H1 (cell line): ENCODE measurements at regions not wholly inside any gene's neighbourhood (a gene's known extent, or its start where the extent isn't known, plus 50 kb on each side); places are given as distances from the start of the nearest gene placed in this dataset.

Experiments
- CTCF ChIA-PET: fragments of 300-600 bp; sonication (Branson Sonifier 250); formaldehyde crosslinking; loops from one replicate; lab custom pipeline; 2021; ENCODE audit not compliant: partially characterized antibody; lab: Charles Lee
- POLR2A ChIA-PET: fragments of 300-600 bp; sonication (Branson Sonifier 250); formaldehyde crosslinking; loops from one replicate; lab custom pipeline; 2021; ENCODE audit warnings: inconsistent platforms; ENCODE audit not compliant: partially characterized antibody; lab: Charles Lee
- DNase-seq, 2 experiments: peaks; one replicate each; pipeline versions ENCODE4 v3.0.0 to v3.0.0-alpha.2; 2010 to 2022; ENCODE audit warnings: low spot score in 2 of 2, low read depth in 1 of 2, mixed read lengths in 1 of 2
- FAIRE-seq: peaks from 2 replicates; lab custom pipeline; 2011; peaks lifted over from hg19 to GRCh38; lab: Jason Lieb, UNC
- H2AFZ ChIP-seq: 2 replicates; pipeline ENCODE4 v1.8.1; 2012; ENCODE audit warnings: low read length, inconsistent platforms
- H2AK5ac ChIP-seq: 2 replicates; pipeline ENCODE4 v1.6.1; 2013; ENCODE audit warnings: low read depth, low read length
- H2BK120ac ChIP-seq: replicated peaks from 2 replicates; pipeline ENCODE3; 2013; ENCODE audit warnings: low read depth, low read length, inconsistent platforms
- H2BK12ac ChIP-seq: 2 replicates; pipeline ENCODE4 v1.6.1; 2013; ENCODE audit warnings: low read depth, low read length
- H2BK15ac ChIP-seq: 2 replicates; pipeline ENCODE4 v1.6.1; 2013; ENCODE audit warnings: low read length
- H2BK20ac ChIP-seq: 2 replicates; pipeline ENCODE4 v1.6.1; 2013; ENCODE audit warnings: low read length
- H2BK5ac ChIP-seq: 2 replicates; pipeline ENCODE4 v1.6.1; 2013; ENCODE audit warnings: low read depth, low read length
- H3K14ac ChIP-seq: 2 replicates; pipeline ENCODE4 v1.6.1; 2013; ENCODE audit warnings: inconsistent platforms; ENCODE audit not compliant: insufficient read length
- H3K18ac ChIP-seq: 2 replicates; pipeline ENCODE4 v1.6.1; 2013; ENCODE audit warnings: low read length; ENCODE audit errors: extremely low read depth
- H3K23ac ChIP-seq: 2 replicates; pipeline ENCODE4 v1.6.1; 2013; ENCODE audit warnings: inconsistent platforms; ENCODE audit not compliant: insufficient read length
- H3K23me2 ChIP-seq: 2 replicates; pipeline ENCODE4 v1.6.1; 2013; ENCODE audit warnings: low read depth, low read length
- H3K27ac ChIP-seq: 2 replicates; pipeline ENCODE4 v1.6.1; 2011; ENCODE audit warnings: low read depth, low read length, inconsistent platforms
- H3K27me3 ChIP-seq, 4 experiments: replicated peaks in 1 of 4; 1 replicate in 1 of 4; 2 replicates in 3 of 4; pipeline versions ENCODE4 v1.6.1 to v1.8.1; 2011 to 2013; ENCODE audit warnings: low read length in 3 of 4, mild to moderate bottlenecking in 3 of 4, inconsistent platforms in 2 of 4, mixed read lengths in 2 of 4, moderate library complexity in 1 of 4; ENCODE audit not compliant: control insufficient read depth in 3 of 4, insufficient read depth in 3 of 4; ENCODE audit errors: extremely low read depth in 1 of 4
- H3K36me3 ChIP-seq, 4 experiments: 2 replicates each; pipeline versions ENCODE4 v1.6.1 to v1.8.1; 2011 to 2013; ENCODE audit warnings: mild to moderate bottlenecking in 4 of 4, low read length in 3 of 4, moderate library complexity in 2 of 4, control low read depth in 1 of 4, inconsistent platforms in 1 of 4; ENCODE audit not compliant: insufficient read depth in 4 of 4, control insufficient read depth in 2 of 4
- H3K4ac ChIP-seq: replicated peaks from 2 replicates; pipeline ENCODE3; 2013; ENCODE audit warnings: low read length, low read depth, mixed read lengths, inconsistent platforms; ENCODE audit not compliant: insufficient read length
- H3K4me1 ChIP-seq, 4 experiments: replicated peaks in 1 of 4; 1 replicate in 1 of 4; 2 replicates in 3 of 4; pipeline versions ENCODE4 v1.6.1 to v1.8.1; 2011 to 2013; ENCODE audit warnings: low read length in 3 of 4, inconsistent platforms in 2 of 4, mixed read lengths in 1 of 4; ENCODE audit not compliant: insufficient read depth in 4 of 4, control insufficient read depth in 3 of 4
- H3K4me2 ChIP-seq, 2 experiments: 2 replicates each; pipeline versions ENCODE4 v1.6.1 to v1.8.1; 2011 to 2013; ENCODE audit warnings: low read depth in 2 of 2, low read length in 2 of 2, control low read depth in 1 of 2, inconsistent platforms in 1 of 2, mild to moderate bottlenecking in 1 of 2; ENCODE audit not compliant: insufficient read depth in 1 of 2
- H3K4me3 ChIP-seq, 4 experiments: fragments of 200-600, 300-600 bp in 1 of 4; sonication (generic), shearing (Covaris generic), sonication (Bioruptor Twin) in 1 of 4; 2 replicates each; pipeline versions ENCODE4 v1.5.1 to v1.8.1; 2011 to 2016; ENCODE audit warnings: low read length in 4 of 4, low read depth in 3 of 4, control low read depth in 2 of 4, inconsistent platforms in 2 of 4, mild to moderate bottlenecking in 2 of 4, mixed read lengths in 1 of 4, moderate library complexity in 1 of 4; ENCODE audit not compliant: insufficient read depth in 2 of 4; ENCODE audit errors: extremely low read depth in 1 of 4
- H3K56ac ChIP-seq: replicated peaks from 2 replicates; pipeline ENCODE3; 2013; ENCODE audit warnings: low read depth, mild to moderate bottlenecking, mixed read lengths, low read length, inconsistent platforms; ENCODE audit not compliant: insufficient read length
- H3K79me1 ChIP-seq: 2 replicates; pipeline ENCODE4 v1.6.1; 2013; ENCODE audit warnings: low read depth, low read length, control low read depth
- H3K79me2 ChIP-seq, 2 experiments: 2 replicates each; pipeline versions ENCODE4 v1.6.1 to v1.8.1; 2012 to 2013; ENCODE audit warnings: low read length in 2 of 2, mild to moderate bottlenecking in 2 of 2, inconsistent platforms in 1 of 2; ENCODE audit not compliant: insufficient read depth in 2 of 2, control insufficient read depth in 1 of 2
- H3K9ac ChIP-seq, 4 experiments: replicated peaks in 1 of 4; 1 replicate in 1 of 4; 2 replicates in 3 of 4; pipeline versions ENCODE4 v1.6.1 to v1.8.1; 2011 to 2013; ENCODE audit warnings: low read depth in 3 of 4, low read length in 3 of 4, control low read depth in 2 of 4, mild to moderate bottlenecking in 2 of 4, moderate library complexity in 2 of 4, inconsistent platforms in 1 of 4; ENCODE audit errors: extremely low read depth in 1 of 4
- H3K9me3 ChIP-seq, 2 experiments: 2 replicates each; pipeline versions ENCODE4 v1.6.1 to v1.8.1; 2012 to 2013; ENCODE audit warnings: mild to moderate bottlenecking in 2 of 2, moderate library complexity in 2 of 2, control low read depth in 1 of 2, inconsistent platforms in 1 of 2, low read depth in 1 of 2, low read length in 1 of 2, mixed read lengths in 1 of 2; ENCODE audit not compliant: insufficient read depth in 2 of 2
- H4K20me1 ChIP-seq, 2 experiments: replicated peaks in 1 of 2; 2 replicates each; pipeline versions ENCODE3 to v1.8.1; 2011 to 2013; ENCODE audit warnings: inconsistent platforms in 2 of 2, low read length in 2 of 2, mild to moderate bottlenecking in 1 of 2; ENCODE audit not compliant: insufficient read depth in 2 of 2, control insufficient read depth in 1 of 2
- H4K5ac ChIP-seq: 2 replicates; pipeline ENCODE4 v1.6.1; 2013; ENCODE audit warnings: low read length, low read depth, mixed read lengths, inconsistent platforms; ENCODE audit not compliant: insufficient read length
- H4K8ac ChIP-seq: 2 replicates; pipeline ENCODE4 v1.8.0; 2013; ENCODE audit warnings: mild to moderate bottlenecking, moderate library complexity, low read length, inconsistent platforms; ENCODE audit not compliant: insufficient read depth; ENCODE audit errors: extremely low read depth
- H4K91ac ChIP-seq: replicated peaks from 2 replicates; pipeline ENCODE3; 2013; ENCODE audit warnings: low read length, mixed read lengths, inconsistent platforms; ENCODE audit not compliant: insufficient read length
- BCL11A ChIP-seq, 2 experiments: IDR thresholded peaks; one replicate each; pipeline ENCODE4 v1.6.1; 2011; ENCODE audit warnings: low read depth in 2 of 2, low read length in 2 of 2, mild to moderate bottlenecking in 2 of 2
- EZH2 ChIP-seq: fragments of 200-600 bp; sonication (generic); IDR thresholded peaks from 2 replicates; pipeline ENCODE4 v1.7.1; 2012; ENCODE audit warnings: low read depth, mild to moderate bottlenecking, moderate library complexity, low read length, inconsistent platforms; ENCODE audit not compliant: severe bottlenecking
- FOSL1 ChIP-seq: IDR thresholded peaks from 2 replicates; pipeline ENCODE4 v1.6.1; 2011; ENCODE audit warnings: mild to moderate bottlenecking, low read depth, low read length, moderate library complexity; ENCODE audit not compliant: insufficient read depth
- GABPA ChIP-seq: IDR thresholded peaks from 2 replicates; pipeline ENCODE4 v1.6.1; 2011; ENCODE audit warnings: mild to moderate bottlenecking, low read length, moderate library complexity, borderline replicate concordance; ENCODE audit not compliant: insufficient read depth
- NANOG ChIP-seq: IDR thresholded peaks from 2 replicates; pipeline ENCODE4 v1.6.1; 2011; ENCODE audit warnings: low read length, low read depth, mild to moderate bottlenecking, inconsistent platforms; ENCODE audit not compliant: insufficient read depth, poor library complexity, severe bottlenecking
- RAD21 ChIP-seq, 2 experiments: IDR thresholded peaks in 1 of 2; conservative IDR thresholded peaks in 1 of 2; 2 replicates each; pipeline ENCODE4 v1.6.1; 2011; ENCODE audit warnings: low read depth in 2 of 2, low read length in 2 of 2, improper control_type of control experiment in 1 of 2, inconsistent platforms in 1 of 2, mild to moderate bottlenecking in 1 of 2, moderate library complexity in 1 of 2
- TAF1 ChIP-seq: IDR thresholded peaks from 2 replicates; pipeline ENCODE4 v1.6.1; 2011; ENCODE audit warnings: mild to moderate bottlenecking, low read depth, low read length
- TAF7 ChIP-seq: optimal IDR thresholded peaks from 2 replicates; pipeline ENCODE3; 2011; ENCODE audit warnings: low read depth, mild to moderate bottlenecking, inconsistent platforms, low read length, moderate library complexity, borderline replicate concordance
- WGBS, 2 experiments: shearing (Covaris generic) in 1 of 2; methylation state at CpG; one replicate each; pipeline versions ENCODE4 v1.1.6 to v1.1.7; 2013 to 2015; ENCODE audit warnings: low lambda C conversion rate in 2 of 2, mixed read lengths in 2 of 2, inconsistent platforms in 1 of 2, low coverage in 1 of 2, missing lambda C conversion rate in 1 of 2; ENCODE audit not compliant: insufficient replicate concordance in 2 of 2, insufficient coverage in 1 of 2, insufficient read length in 1 of 2; ENCODE audit errors: extremely low coverage in 1 of 2, missing lambda C conversion rate in 1 of 2; 5-methylcytosine and 5-hydroxymethylcytosine counted together
- TF ChIP-seq, protein P1 (sequence below): IDR thresholded peaks from 2 replicates; pipeline ENCODE4 v1.6.1; 2012; ENCODE audit warnings: inconsistent platforms

DNA sequence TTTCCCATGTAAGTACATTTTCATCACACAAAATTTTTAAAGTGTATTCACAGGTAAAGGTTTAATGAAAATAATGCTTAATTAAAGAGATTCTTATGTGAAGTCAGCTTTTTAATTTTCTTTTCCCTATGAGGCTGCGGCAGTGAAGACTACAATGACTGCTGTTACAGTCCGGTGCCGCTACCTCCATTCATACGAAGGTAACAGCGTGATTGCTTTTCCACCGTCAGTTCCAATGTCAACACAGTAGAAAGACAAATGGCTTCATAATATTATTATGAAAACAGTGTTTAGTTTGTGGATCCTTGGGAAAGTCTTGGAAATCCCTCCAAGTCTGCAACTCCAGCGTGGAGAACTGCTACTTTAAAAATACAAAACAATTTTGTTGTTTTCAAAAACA is 254.9 kb upstream of the NRIP1 start:
- H2BK120ac ChIP-seq, result no peak overlapping the region
- no peak overlapping the region for H3K4me3 ChIP-seq
- 94% methylated on average over 7 of the region's 7 CpGs; no CpG with 5 or more reads in 1 of the 2 experiments for whole genome bisulfite sequencing, 2 experiments
- no peak overlapping the region for H3K56ac ChIP-seq
- no peak overlapping the region for H2BK5ac ChIP-seq
- no peak for DNase-seq
- H2BK12ac ChIP-seq, result no peak overlapping the region
- H4K20me1 ChIP-seq, result no peaks in the 10 kb centered on the region
- H3K36me3 ChIP-seq, result no peaks in the 10 kb centered on the region
- H3K23ac ChIP-seq, result no peak overlapping the region
- no peak overlapping the region for H3K27ac ChIP-seq
- H4K91ac ChIP-seq, result no peak overlapping the region
- H2AFZ ChIP-seq, result no peak overlapping the region
- ChIA-PET POLR2A (no interaction called here), CTCF (interaction anchor here (0.7 kb wide), 1 partner anchor 47 kb away, joined by 4 read pairs; no protein-coding TSS in a partner anchor)
- H3K27me3 ChIP-seq, result no peaks in the 10 kb centered on the region
- H3K14ac ChIP-seq, result no peak overlapping the region
- H2BK15ac ChIP-seq, result no peak overlapping the region
- H3K4me2 ChIP-seq, result no peak overlapping the region
- no peak overlapping the region for H2AK5ac ChIP-seq
- H4K5ac ChIP-seq, result no peak overlapping the region
- no peak overlapping the region for H2BK20ac ChIP-seq
- no peak overlapping the region for H3K9ac ChIP-seq
- TF ChIP-seq FOSL1, result no peak
- TF ChIP-seq, protein P1, sequence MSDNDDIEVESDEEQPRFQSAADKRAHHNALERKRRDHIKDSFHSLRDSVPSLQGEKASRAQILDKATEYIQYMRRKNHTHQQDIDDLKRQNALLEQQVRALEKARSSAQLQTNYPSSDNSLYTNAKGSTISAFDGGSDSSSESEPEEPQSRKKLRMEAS, result no peak
- TF ChIP-seq GABPA, result no peak
- TF ChIP-seq NANOG, result no peak
- TF ChIP-seq RAD21 (IDR thresholded peaks at IDR 0.05 in 1 of 2, conservative IDR thresholded peaks at IDR 0.05 in 1 of 2; ENCODE audit: low read depth in 2 of 2, low read length in 2 of 2), result no peak
- TF ChIP-seq TAF1, result no peak
- no peak for TF ChIP-seq EZH2
- TF ChIP-seq BCL11A (IDR thresholded peaks at IDR 0.05; ENCODE audit: low read depth in 2 of 2, low read length in 2 of 2), result no peak
- TF ChIP-seq TAF7, result no peak
- H3K4ac ChIP-seq, result no peak overlapping the region
- H3K79me2 ChIP-seq, result no peaks in the 10 kb centered on the region
- no peak overlapping the region for H4K8ac ChIP-seq
- no peaks in the 10 kb centered on the region for H3K4me1 ChIP-seq
- H3K79me1 ChIP-seq, result no peaks in the 10 kb centered on the region
- no peaks in the 10 kb centered on the region for H3K23me2 ChIP-seq
- 0 out of 4 replicates have a peak, but pooled peaks cover 0 to 3% of the 10 kb centered on the region in 2 experiments for H3K9me3 ChIP-seq
- FAIRE-seq, result no peak
- H3K18ac ChIP-seq, result no peak overlapping the region
